HCT116 (cell line): ENCODE measurements at regions not wholly inside any gene's neighbourhood (a gene's known extent, or its start where the extent isn't known, plus 50 kb on each side); places are given as distances from the start of the nearest gene placed in this dataset.
A peak's percentile ranks its signal among the peaks of the same experiment; 100 is the strongest.

Experiments used
- ATAC-seq: fragments of 200-7000 bp; cut with Tn5 transposase; 2 replicates; pipeline ENCODE4 v1.9.1; 2020; ENCODE audit warnings: mild to moderate bottlenecking, moderate library complexity
- BruUV-seq: library from RNA; stranded (reverse); fragments of 400-500 nt; replicated peaks from 2 replicates; lab custom pipeline; 2021; lab: Mats Ljungman, UMichigan
- CTCF ChIA-PET: fragments of 300-600 bp; sonication (Branson Sonifier 250); formaldehyde crosslinking; loops from one replicate; lab custom pipeline; 2021; ENCODE audit warnings: antibody characterized with exemption; lab: Charles Lee
- POLR2A ChIA-PET: fragments of 300-600, 350-600 bp; sonication (Branson Sonifier 250); formaldehyde crosslinking; loops from one replicate; lab custom pipeline; 2021; ENCODE audit warnings: antibody characterized with exemption; lab: Charles Lee
- RAD21 ChIA-PET, 2 experiments: fragments of 300-600 bp; sonication (Branson Sonifier 250); formaldehyde crosslinking; loops; one replicate each; lab custom pipeline; 2023; ENCODE audit warnings: low total read pairs in 2 of 2; ENCODE audit not compliant: uncharacterized antibody in 2 of 2, unreplicated experiment in 2 of 2, low non-redundant PET in 1 of 2; lab: Charles Lee
- DNase-seq: peaks from one replicate; pipeline ENCODE4 v3.0.0-alpha.2; 2010; ENCODE audit warnings: low read depth, low spot score
- H2AFZ ChIP-seq: fragments of 200-600 bp; shearing (Covaris generic), sonication (generic); 2 replicates; pipeline ENCODE4 v1.6.1; 2017; ENCODE audit warnings: low read depth, mixed run types, mixed read lengths, antibody characterized with exemption, low read length; ENCODE audit not compliant: poor library complexity, severe bottlenecking
- H3K27ac ChIP-seq: 2 replicates; pipeline ENCODE4 v1.5.1; 2012; ENCODE audit warnings: low read depth, low read length
- H3K27me3 ChIP-seq: fragments of 200-600 bp; sonication (generic); 2 replicates; pipeline ENCODE4 v1.6.1; 2016; ENCODE audit warnings: mixed run types, low read length, mixed read lengths; ENCODE audit not compliant: insufficient read depth
- H3K36me3 ChIP-seq, 2 experiments: fragments of 200-500 bp in 1 of 2; fragments of 200-600 bp in 1 of 2; sonication (Bioruptor generic) in 1 of 2; sonication (generic) in 1 of 2; 2 replicates each; pipeline versions ENCODE4 v1.5.1 to v1.6.1; 2014 to 2016; ENCODE audit warnings: low read length in 2 of 2, inconsistent platforms in 1 of 2, mixed read lengths in 1 of 2, mixed run types in 1 of 2; ENCODE audit not compliant: insufficient read depth in 2 of 2, control insufficient read depth in 1 of 2
- H3K4me1 ChIP-seq, 2 experiments: fragments of 200-600 bp in 1 of 2; sonication (generic) in 1 of 2; 2 replicates each; pipeline versions ENCODE4 v1.5.1 to v1.6.1; 2012 to 2017; ENCODE audit warnings: low read length in 2 of 2, inconsistent platforms in 1 of 2, mild to moderate bottlenecking in 1 of 2, mixed read lengths in 1 of 2, mixed run types in 1 of 2, moderate library complexity in 1 of 2; ENCODE audit not compliant: insufficient read depth in 2 of 2, control insufficient read depth in 1 of 2
- H3K4me2 ChIP-seq: fragments of 200-600 bp; sonication (generic); 2 replicates; pipeline ENCODE4 v1.6.1; 2017; ENCODE audit warnings: mixed run types, low read length, mixed read lengths
- H3K4me3 ChIP-seq, 2 experiments: fragments of 200-600 bp in 1 of 2; sonication (generic) in 1 of 2; replicated peaks in 1 of 2; 2 replicates each; pipeline ENCODE4 v1.5.1; 2011 to 2016; ENCODE audit warnings: low read length in 2 of 2, control low read depth in 1 of 2, low read depth in 1 of 2, mild to moderate bottlenecking in 1 of 2, mixed read lengths in 1 of 2, mixed run types in 1 of 2
- H3K79me2 ChIP-seq: fragments of 200-600 bp; sonication (generic); 2 replicates; pipeline ENCODE4 v1.6.1; 2017; ENCODE audit warnings: mild to moderate bottlenecking, mixed run types, low read length, moderate library complexity, mixed read lengths; ENCODE audit not compliant: insufficient read depth
- H3K9ac ChIP-seq: fragments of 200-600 bp; sonication (generic); 2 replicates; pipeline ENCODE4 v1.6.1; 2016; ENCODE audit warnings: low read length, mixed read lengths
- H3K9me2 ChIP-seq: fragments of 200-600 bp; sonication (generic), shearing (Covaris generic); 2 replicates; pipeline ENCODE4 v1.6.1; 2017; ENCODE audit warnings: mixed run types, mild to moderate bottlenecking, moderate library complexity; ENCODE audit not compliant: insufficient read depth
- H3K9me3 ChIP-seq, 2 experiments: fragments of 200-500 bp in 1 of 2; fragments of 200-600 bp in 1 of 2; sonication (Bioruptor generic) in 1 of 2; sonication (generic) in 1 of 2; 2 replicates each; pipeline ENCODE4 v1.6.1; 2014 to 2017; ENCODE audit warnings: low read length in 2 of 2, mixed read lengths in 2 of 2, inconsistent platforms in 1 of 2, low read depth in 1 of 2, mild to moderate bottlenecking in 1 of 2, mixed run types in 1 of 2, moderate library complexity in 1 of 2; ENCODE audit not compliant: control insufficient read depth in 1 of 2, insufficient read depth in 1 of 2
- H4K20me1 ChIP-seq: fragments of 200-600 bp; sonication (generic), shearing (Covaris generic); 2 replicates; pipeline ENCODE4 v1.6.1; 2017; ENCODE audit warnings: mixed run types, mild to moderate bottlenecking, moderate library complexity; ENCODE audit not compliant: insufficient read depth
- CBX3 ChIP-seq: IDR thresholded peaks from 2 replicates; pipeline ENCODE4 v1.6.1; 2012; ENCODE audit warnings: low read depth
- CTCF ChIP-seq, 3 experiments: fragments of 200-600 bp in 1 of 3; sonication (generic) in 1 of 3; IDR thresholded peaks in 2 of 3; conservative IDR thresholded peaks in 1 of 3; 2 replicates each; pipeline ENCODE4 v1.5.1; 2012 to 2017; ENCODE audit warnings: low read depth in 2 of 3, low read length in 2 of 3, antibody characterized with exemption in 1 of 3, borderline replicate concordance in 1 of 3, control low read depth in 1 of 3, mild to moderate bottlenecking in 1 of 3, mixed read lengths in 1 of 3, mixed run types in 1 of 3, moderate library complexity in 1 of 3; ENCODE audit not compliant: insufficient read depth in 1 of 3
- EZH2 ChIP-seq: fragments of 200-600 bp; sonication (generic); IDR thresholded peaks from 2 replicates; pipeline ENCODE4 v1.6.1; 2017; ENCODE audit warnings: antibody characterized with exemption, mixed run types
- FOSL1 ChIP-seq: IDR thresholded peaks from 2 replicates; pipeline ENCODE4 v1.6.1; 2012; ENCODE audit warnings: low read depth
- JUND ChIP-seq: IDR thresholded peaks from 2 replicates; pipeline ENCODE4 v1.6.1; 2012
- MAX ChIP-seq: IDR thresholded peaks from 2 replicates; pipeline ENCODE4 v1.6.1; 2012
- SP1 ChIP-seq: IDR thresholded peaks from 2 replicates; pipeline ENCODE4 v1.6.1; 2012; ENCODE audit warnings: low read depth
- YY1 ChIP-seq: IDR thresholded peaks from 2 replicates; pipeline ENCODE4 v1.6.1; 2011; ENCODE audit warnings: low read length, low read depth, moderate library complexity, mild to moderate bottlenecking; ENCODE audit not compliant: insufficient replicate concordance; ENCODE audit errors: extremely low read depth
- ZBTB33 ChIP-seq: IDR thresholded peaks from 2 replicates; pipeline ENCODE4 v1.6.1; 2011; ENCODE audit warnings: mild to moderate bottlenecking, low read length, moderate library complexity; ENCODE audit not compliant: insufficient replicate concordance; ENCODE audit errors: extremely low read depth
- ZFX ChIP-seq: fragments of 450-650 bp; IDR thresholded peaks from 2 replicates; pipeline ENCODE4 v1.6.1; 2017
- ZNF274 ChIP-seq: fragments of 200-500 bp; sonication (Bioruptor generic); IDR thresholded peaks from 2 replicates; pipeline ENCODE4 v1.6.1; 2014; ENCODE audit warnings: mild to moderate bottlenecking, low read depth, low read length, inconsistent platforms
- intact Hi-C: fragments of 100-400 bp; cut with micrococcal nuclease; formaldehyde crosslinking; loops from 2 replicates; pipeline ENCODE4 v1.10.0; 2022
- TF ChIP-seq, protein P1 (sequence below): IDR thresholded peaks from 2 replicates; pipeline ENCODE4 v1.6.1; 2012; ENCODE audit warnings: low read depth

GRCh38 chr3:98968824-98969223, 67.3 kb upstream of the DCBLD2 start:
- ATAC-seq = no peak
- H3K79me2 ChIP-seq = peaks cover 87% of the 10 kb centered on the region
- POLR2A ChIA-PET = interaction anchor here (2.5 to 12.1 kb wide), 3 partner anchors 9 to 70 kb away, joined by 13 to 310 read pairs (median 90); partner anchors contain the start of gene DCBLD2
- BruUV-seq = no TSS peak
- no peaks in the 10 kb centered on the region for H3K9me2 ChIP-seq
- no peak for TF ChIP-seq FOSL1
- 0 out of 2 replicates have a peak, but pooled peaks have one; percentile 3 for TF ChIP-seq SP1
- TF ChIP-seq, all 23 proteins: peak for 1
- ChIA-PET CTCF (no interaction called here), RAD21 (no interaction called here)
- Histone ChIP-seq H3K36me3 (no peaks in the 10 kb centered on the region), H2AFZ (no peak overlapping the region), H3K4me1 (peaks cover 81 to 94% of the 10 kb centered on the region in 2 experiments), H3K27me3 (no peaks in the 10 kb centered on the region), H4K20me1 (no peaks in the 10 kb centered on the region), H3K9ac (peak overlapping the region; percentile 78), H3K4me2 (peak overlapping the region; percentile 85), H3K4me3 (no peak overlapping the region), H3K9me3 (no peaks in the 10 kb centered on the region), H3K27ac (peak overlapping the region; percentile 97)
- DNase-seq = no peak
- intact Hi-C loops = no loop called here

- H3K9ac ChIP-seq = peak overlapping the region; percentile 78
- no peaks in the 10 kb centered on the region for H3K36me3 ChIP-seq
- POLR2A ChIA-PET = interaction anchor here (2.5 to 12.1 kb wide), 3 partner anchors 10 to 70 kb away, joined by 13 to 310 read pairs (median 90); partner anchors contain the start of gene DCBLD2
- peak overlapping the region; percentile 54 to 60; a peak in 3 of 4 replicates for H3K4me3 ChIP-seq
- H4K20me1 ChIP-seq = no peaks in the 10 kb centered on the region
- H3K9me2 ChIP-seq = no peaks in the 10 kb centered on the region
- DNase-seq (no peak), ATAC-seq (no peak)
- intact Hi-C loops = no loop called here
- CTCF ChIA-PET = interaction anchor here (1.7 kb wide), 1 partner anchor 66 kb away, joined by 4 read pairs; no protein-coding TSS in a partner anchor
- no peak overlapping the region for H2AFZ ChIP-seq
- RAD21 ChIA-PET = no interaction called here
- H3K9me3 ChIP-seq = no peaks in the 10 kb centered on the region
- peaks cover 87% of the 10 kb centered on the region for H3K79me2 ChIP-seq
- no TSS peak for BruUV-seq
- H3K27ac ChIP-seq = peak overlapping the region; percentile 97
- peaks cover 82 to 96% of the 10 kb centered on the region in 2 experiments for H3K4me1 ChIP-seq
- H3K4me2 ChIP-seq = peak overlapping the region; percentile 85
- no peaks in the 10 kb centered on the region for H3K27me3 ChIP-seq
- TF ChIP-seq MAX (no peak), ZNF274 (no peak), YY1 (no peak), ZBTB33 (no peak), CBX3 (no peak), SP1 (no peak), JUND (no peak), EZH2 (no peak), CTCF (IDR thresholded peaks at IDR 0.05 in 2 of 3, conservative IDR thresholded peaks at IDR 0.05 in 1 of 3; ENCODE audit: borderline replicate concordance in 1 of 3, insufficient read depth in 1 of 3, low read depth in 2 of 3, low read length in 2 of 3) (no peak), ZFX (no peak)
- TF ChIP-seq, protein P1, sequence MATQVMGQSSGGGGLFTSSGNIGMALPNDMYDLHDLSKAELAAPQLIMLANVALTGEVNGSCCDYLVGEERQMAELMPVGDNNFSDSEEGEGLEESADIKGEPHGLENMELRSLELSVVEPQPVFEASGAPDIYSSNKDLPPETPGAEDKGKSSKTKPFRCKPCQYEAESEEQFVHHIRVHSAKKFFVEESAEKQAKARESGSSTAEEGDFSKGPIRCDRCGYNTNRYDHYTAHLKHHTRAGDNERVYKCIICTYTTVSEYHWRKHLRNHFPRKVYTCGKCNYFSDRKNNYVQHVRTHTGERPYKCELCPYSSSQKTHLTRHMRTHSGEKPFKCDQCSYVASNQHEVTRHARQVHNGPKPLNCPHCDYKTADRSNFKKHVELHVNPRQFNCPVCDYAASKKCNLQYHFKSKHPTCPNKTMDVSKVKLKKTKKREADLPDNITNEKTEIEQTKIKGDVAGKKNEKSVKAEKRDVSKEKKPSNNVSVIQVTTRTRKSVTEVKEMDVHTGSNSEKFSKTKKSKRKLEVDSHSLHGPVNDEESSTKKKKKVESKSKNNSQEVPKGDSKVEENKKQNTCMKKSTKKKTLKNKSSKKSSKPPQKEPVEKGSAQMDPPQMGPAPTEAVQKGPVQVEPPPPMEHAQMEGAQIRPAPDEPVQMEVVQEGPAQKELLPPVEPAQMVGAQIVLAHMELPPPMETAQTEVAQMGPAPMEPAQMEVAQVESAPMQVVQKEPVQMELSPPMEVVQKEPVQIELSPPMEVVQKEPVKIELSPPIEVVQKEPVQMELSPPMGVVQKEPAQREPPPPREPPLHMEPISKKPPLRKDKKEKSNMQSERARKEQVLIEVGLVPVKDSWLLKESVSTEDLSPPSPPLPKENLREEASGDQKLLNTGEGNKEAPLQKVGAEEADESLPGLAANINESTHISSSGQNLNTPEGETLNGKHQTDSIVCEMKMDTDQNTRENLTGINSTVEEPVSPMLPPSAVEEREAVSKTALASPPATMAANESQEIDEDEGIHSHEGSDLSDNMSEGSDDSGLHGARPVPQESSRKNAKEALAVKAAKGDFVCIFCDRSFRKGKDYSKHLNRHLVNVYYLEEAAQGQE = no peak
Observed at GRCh38 chr3:98968347-98968746, 66.9 kb upstream of the DCBLD2 start.
